ENCODE measurements at regions not wholly inside any gene's neighbourhood (a gene's known extent, or its start where the extent isn't known, plus 50 kb on each side); places are given as distances from the start of the nearest gene placed in this dataset.

GRCh38 chr2:18159896-18160295, 281.4 kb downstream of the KCNS3 start:
- H3K9me3 Mint-ChIP-seq: no peaks in the 10 kb centered on the region
- H3K27ac Mint-ChIP-seq: no peak overlapping the region
- DNase-seq (no peak), ATAC-seq (replicated peaks) (no peak)
- peaks cover 7 to 14% of the 10 kb centered on the region in 2 donors for H3K27me3 Mint-ChIP-seq
- no peaks in the 10 kb centered on the region for H3K4me1 Mint-ChIP-seq
- no peak overlapping the region for H3K4me3 Mint-ChIP-seq
- no peaks in the 10 kb centered on the region for H3K36me3 Mint-ChIP-seq

GRCh38 chr2:18156421-18156820, 278.0 kb downstream of the KCNS3 start:
- Mint-ChIP-seq H3K9me3 (no peaks in the 10 kb centered on the region), H3K27ac (no peak overlapping the region), H3K27me3 (peaks cover 0 to 5% of the 10 kb centered on the region in 2 donors), H3K4me3 (no peak overlapping the region), H3K36me3 (no peaks in the 10 kb centered on the region), H3K4me1 (no peaks in the 10 kb centered on the region)
- no peak for DNase-seq
- ATAC-seq (replicated peaks): no peak

GRCh38 chr2:18156002-18156401, 277.5 kb downstream of the KCNS3 start:
- H3K27ac Mint-ChIP-seq: no peak overlapping the region
- no peaks in the 10 kb centered on the region for H3K36me3 Mint-ChIP-seq
- H3K27me3 Mint-ChIP-seq: peaks cover 0 to 5% of the 10 kb centered on the region in 2 donors
- H3K4me1 Mint-ChIP-seq: no peaks in the 10 kb centered on the region
- no peaks in the 10 kb centered on the region for H3K9me3 Mint-ChIP-seq
- DNase-seq: no peak
- no peak overlapping the region for H3K4me3 Mint-ChIP-seq
- no peak for ATAC-seq (replicated peaks)

GRCh38 chr2:18154812-18155211, 276.3 kb downstream of the KCNS3 start:
- Mint-ChIP-seq H3K9me3 (no peaks in the 10 kb centered on the region), H3K36me3 (no peaks in the 10 kb centered on the region), H3K27me3 (peaks cover 0 to 5% of the 10 kb centered on the region in 2 donors), H3K4me1 (no peaks in the 10 kb centered on the region), H3K27ac (no peak overlapping the region), H3K4me3 (no peak overlapping the region)
- ATAC-seq (replicated peaks) (no peak), DNase-seq (no peak)

GRCh38 chr2:18154259-18154658, 275.8 kb downstream of the KCNS3 start:
- H3K4me3 Mint-ChIP-seq: no peak overlapping the region
- no peaks in the 10 kb centered on the region for H3K36me3 Mint-ChIP-seq
- H3K27me3 Mint-ChIP-seq: peaks cover 0 to 5% of the 10 kb centered on the region in 2 donors
- no peak for DNase-seq
- ATAC-seq (replicated peaks): no peak
- no peak overlapping the region for H3K27ac Mint-ChIP-seq
- no peaks in the 10 kb centered on the region for H3K4me1 Mint-ChIP-seq
- H3K9me3 Mint-ChIP-seq: no peaks in the 10 kb centered on the region

GRCh38 chr2:18153741-18154140, 275.3 kb downstream of the KCNS3 start:
- no peak overlapping the region for H3K27ac Mint-ChIP-seq
- no peak for DNase-seq
- H3K4me3 Mint-ChIP-seq: no peak overlapping the region
- peaks cover 0 to 5% of the 10 kb centered on the region in 2 donors for H3K27me3 Mint-ChIP-seq
- H3K36me3 Mint-ChIP-seq: no peaks in the 10 kb centered on the region
- H3K4me1 Mint-ChIP-seq: no peaks in the 10 kb centered on the region
- ATAC-seq (replicated peaks): no peak
- H3K9me3 Mint-ChIP-seq: no peaks in the 10 kb centered on the region

GRCh38 chr2:18151237-18151636, 272.8 kb downstream of the KCNS3 start:
- no peaks in the 10 kb centered on the region for H3K9me3 Mint-ChIP-seq
- DNase-seq (no peak), ATAC-seq (replicated peaks) (no peak)
- no peaks in the 10 kb centered on the region for H3K4me1 Mint-ChIP-seq
- H3K27ac Mint-ChIP-seq: no peak overlapping the region
- H3K27me3 Mint-ChIP-seq: peaks cover 5% of the 10 kb centered on the region in 2 donors
- H3K36me3 Mint-ChIP-seq: no peaks in the 10 kb centered on the region
- H3K4me3 Mint-ChIP-seq: no peak overlapping the region

GRCh38 chr2:18149660-18150246, 271.3 kb downstream of the KCNS3 start:
- ATAC-seq (replicated peaks): peak in 1 of 2 donors; percentile 57
- no peak for DNase-seq
- no peak overlapping the region for H3K4me3 Mint-ChIP-seq
- H3K36me3 Mint-ChIP-seq: no peaks in the 10 kb centered on the region
- no peaks in the 10 kb centered on the region for H3K4me1 Mint-ChIP-seq
- peaks cover 5% of the 10 kb centered on the region in 2 donors for H3K27me3 Mint-ChIP-seq
- H3K9me3 Mint-ChIP-seq: no peaks in the 10 kb centered on the region
- H3K27ac Mint-ChIP-seq: no peak overlapping the region

- Mint-ChIP-seq H3K4me3 (no peak overlapping the region), H3K9me3 (peaks cover 0 to 6% of the 10 kb centered on the region in 2 donors)
- no peak for ATAC-seq (replicated peaks)
Observed at GRCh38 chr2:18136881-18137475, 258.5 kb downstream of the KCNS3 start.

GRCh38 chr2:18133310-18133709, 254.8 kb downstream of the KCNS3 start:
- ATAC-seq (replicated peaks) (no peak), DNase-seq (no peak)
- Mint-ChIP-seq H3K4me3 (no peak overlapping the region), H3K9me3 (no peaks in the 10 kb centered on the region), H3K4me1 (peaks cover 2 to 5% of the 10 kb centered on the region in 2 donors), H3K27ac (no peak overlapping the region), H3K27me3 (peaks cover 10 to 23% of the 10 kb centered on the region in 2 donors), H3K36me3 (no peaks in the 10 kb centered on the region)

More at GRCh38 chr2:18136881-18137475, 258.5 kb downstream of the KCNS3 start:
- Mint-ChIP-seq H3K36me3 (no peaks in the 10 kb centered on the region), H3K4me1 (peaks cover 2 to 5% of the 10 kb centered on the region in 2 donors), H3K27ac (no peak overlapping the region), H3K27me3 (peaks cover 0 to 8% of the 10 kb centered on the region in 2 donors)
- DNase-seq: no peak

- H3K27me3 Mint-ChIP-seq: peaks cover 10 to 29% of the 10 kb centered on the region in 2 donors
- no peaks in the 10 kb centered on the region for H3K36me3 Mint-ChIP-seq
- H3K4me1 Mint-ChIP-seq: peaks cover 2 to 5% of the 10 kb centered on the region in 2 donors
- ATAC-seq (replicated peaks) (no peak), DNase-seq (no peak)
- H3K27ac Mint-ChIP-seq: no peak overlapping the region
- H3K9me3 Mint-ChIP-seq: no peaks in the 10 kb centered on the region
- no peak overlapping the region for H3K4me3 Mint-ChIP-seq
Observed at GRCh38 chr2:18132697-18133096, 254.2 kb downstream of the KCNS3 start.

GRCh38 chr2:18131761-18132160, 253.3 kb downstream of the KCNS3 start:
- ATAC-seq (replicated peaks) (no peak), DNase-seq (no peak)
- Mint-ChIP-seq H3K9me3 (no peaks in the 10 kb centered on the region), H3K4me3 (no peak overlapping the region), H3K27ac (no peak overlapping the region), H3K27me3 (peaks cover 10 to 32% of the 10 kb centered on the region in 2 donors), H3K4me1 (peaks cover 2 to 5% of the 10 kb centered on the region in 2 donors), H3K36me3 (no peaks in the 10 kb centered on the region)

- H3K27ac Mint-ChIP-seq: no peak overlapping the region
- peaks cover 10 to 32% of the 10 kb centered on the region in 2 donors for H3K27me3 Mint-ChIP-seq
- DNase-seq: no peak
- H3K4me1 Mint-ChIP-seq: peaks cover 2 to 5% of the 10 kb centered on the region in 2 donors
- no peak overlapping the region for H3K4me3 Mint-ChIP-seq
- no peaks in the 10 kb centered on the region for H3K9me3 Mint-ChIP-seq
- H3K36me3 Mint-ChIP-seq: no peaks in the 10 kb centered on the region
- no peak for ATAC-seq (replicated peaks)
Observed at GRCh38 chr2:18129348-18129747, 250.9 kb downstream of the KCNS3 start.

GRCh38 chr2:18125303-18125702, 246.8 kb downstream of the KCNS3 start:
- Mint-ChIP-seq H3K27ac (no peak overlapping the region), H3K36me3 (no peaks in the 10 kb centered on the region), H3K4me3 (no peak overlapping the region), H3K4me1 (peaks cover 4 to 5% of the 10 kb centered on the region in 2 donors), H3K9me3 (no peaks in the 10 kb centered on the region), H3K27me3 (peaks cover 16 to 36% of the 10 kb centered on the region in 2 donors)
- ATAC-seq (replicated peaks): no peak
- no peak for DNase-seq

GRCh38 chr2:18124116-18124835, 245.8 kb downstream of the KCNS3 start:
- no peaks in the 10 kb centered on the region for H3K9me3 Mint-ChIP-seq
- H3K36me3 Mint-ChIP-seq: no peaks in the 10 kb centered on the region
- no peak overlapping the region for H3K27ac Mint-ChIP-seq
- no peak overlapping the region for H3K4me3 Mint-ChIP-seq
- DNase-seq (no peak), ATAC-seq (replicated peaks) (no peak)
- peaks cover 4 to 5% of the 10 kb centered on the region in 2 donors for H3K4me1 Mint-ChIP-seq
- peaks cover 20 to 40% of the 10 kb centered on the region in 2 donors for H3K27me3 Mint-ChIP-seq
